PFSK-1 (cell line): ENCODE measurements at regions not wholly inside any gene's neighbourhood (a gene's known extent, or its start where the extent isn't known, plus 50 kb on each side); places are given as distances from the start of the nearest gene placed in this dataset.

Experiments used
- FOXP2 ChIP-seq: optimal IDR thresholded peaks from 2 replicates; pipeline ENCODE3; 2011; ENCODE audit warnings: borderline replicate concordance, control low read depth, inconsistent platforms; ENCODE audit not compliant: insufficient read depth; ENCODE audit errors: extremely low read length, extremely low read depth
- POLR2AphosphoS5 ChIP-seq: IDR thresholded peaks from 2 replicates; pipeline ENCODE4 v1.6.1; 2012; ENCODE audit warnings: low read depth, mild to moderate bottlenecking, control low read depth, low read length, moderate library complexity
- REST ChIP-seq, 2 experiments: IDR thresholded peaks; 2 replicates each; pipeline versions ENCODE4 v1.6.1 to v1.8.0; 2011 to 2012; ENCODE audit warnings: low read depth in 2 of 2, low read length in 2 of 2, control low read depth in 1 of 2, inconsistent platforms in 1 of 2, mild to moderate bottlenecking in 1 of 2, moderate library complexity in 1 of 2; ENCODE audit not compliant: insufficient read depth in 1 of 2
- SIN3A ChIP-seq: IDR thresholded peaks from 2 replicates; pipeline ENCODE4 v1.6.1; 2012; ENCODE audit warnings: mild to moderate bottlenecking, low read length, moderate library complexity, borderline replicate concordance; ENCODE audit not compliant: insufficient read depth
- TAF1 ChIP-seq: IDR thresholded peaks from 2 replicates; pipeline ENCODE4 v1.6.1; 2012; ENCODE audit warnings: low read length, control low read depth, borderline replicate concordance; ENCODE audit not compliant: insufficient read depth

DNA sequence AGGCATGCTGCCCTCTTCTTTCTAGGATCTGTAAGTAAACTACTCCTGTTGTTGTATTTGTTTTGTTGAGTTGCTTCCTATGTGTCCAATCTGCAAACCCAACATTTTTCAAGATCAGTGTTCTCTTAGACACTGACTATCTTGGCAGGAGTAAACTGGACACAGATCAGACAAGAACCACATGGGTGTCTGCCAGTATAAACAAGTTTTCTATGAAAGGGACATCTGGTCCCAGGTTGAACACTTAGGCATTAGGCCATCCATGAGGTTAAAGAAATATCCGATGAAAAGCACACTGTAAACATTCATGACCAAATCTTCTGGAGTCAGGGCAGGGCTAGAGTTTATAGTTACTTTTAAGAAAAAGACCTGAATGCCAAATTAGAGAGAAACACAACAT lies 441.8 kb downstream of the NYAP2 start:
- TF ChIP-seq TAF1 = no peak
- no peak for TF ChIP-seq POLR2AphosphoS5
- no peak for TF ChIP-seq SIN3A
- TF ChIP-seq REST (IDR thresholded peaks at IDR 0.05; ENCODE audit: insufficient read depth in 1 of 2, low read depth in 2 of 2, low read length in 2 of 2) = no peak
- no peak for TF ChIP-seq FOXP2
